GM21825 (cell line): ENCODE measurements at regions not wholly inside any gene's neighbourhood (a gene's known extent, or its start where the extent isn't known, plus 50 kb on each side); places are given as distances from the start of the nearest gene placed in this dataset.

Source experiments
- ATAC-seq: cut with Tn5 transposase; IDR thresholded peaks from one replicate; pipeline ENCODE4 v1.9.1; 2021; ENCODE audit warnings: mild to moderate bottlenecking, moderate library complexity; ENCODE audit not compliant: unreplicated experiment

GRCh38 chr7:95668504-95669018, 72.2 kb upstream of the PDK4 start:
- ATAC-seq, result no peak

GRCh38 chr7:95662987-95663386, 66.7 kb upstream of the PDK4 start:
- ATAC-seq, result no peak

GRCh38 chr7:95660023-95660434, 63.7 kb upstream of the PDK4 start:
- no peak for ATAC-seq

GRCh38 chr7:95658676-95659075, 62.4 kb upstream of the PDK4 start:
- no peak for ATAC-seq

GRCh38 chr7:95649546-95649945, 53.2 kb upstream of the PDK4 start:
- no peak for ATAC-seq

- no peak for ATAC-seq
These were observed 50.0 kb upstream of the PDK4 start for GRCh38 chr7:95646350-95646749.
